GM21723 (cell line): ENCODE measurements at regions not wholly inside any gene's neighbourhood (a gene's known extent, or its start where the extent isn't known, plus 50 kb on each side); places are given as distances from the start of the nearest gene placed in this dataset.

Experiments
- ATAC-seq: cut with Tn5 transposase; IDR thresholded peaks from one replicate; pipeline ENCODE4 v1.9.1; 2021; ENCODE audit warnings: mild to moderate bottlenecking, moderate library complexity; ENCODE audit not compliant: unreplicated experiment

- no peak for ATAC-seq
Observed at GRCh38 chr22:49721211-49721763, 106.4 kb downstream of the BRD1 start.

GRCh38 chr22:49720279-49720959 is 107.3 kb downstream of the BRD1 start:
- ATAC-seq = no peak

GRCh38 chr22:49719046-49719445 is 108.6 kb downstream of the BRD1 start:
- ATAC-seq = no peak

GRCh38 chr22:49718396-49718795 is 109.3 kb downstream of the BRD1 start:
- no peak for ATAC-seq

GRCh38 chr22:49717322-49717919 is 110.3 kb downstream of the BRD1 start:
- no peak for ATAC-seq

- ATAC-seq = no peak
Observed at GRCh38 chr22:49716441-49716840, 111.2 kb downstream of the BRD1 start.

- no peak for ATAC-seq
Observed at GRCh38 chr22:49715450-49715849, 112.2 kb downstream of the BRD1 start.

GRCh38 chr22:49713003-49713402 is 114.7 kb downstream of the BRD1 start:
- ATAC-seq = no peak

- ATAC-seq = no peak
Observed at GRCh38 chr22:49712195-49712791, 115.4 kb downstream of the BRD1 start.

- no peak for ATAC-seq
Observed at GRCh38 chr22:49710746-49711145, 116.9 kb downstream of the BRD1 start.

GRCh38 chr22:49709464-49709863 is 118.2 kb downstream of the BRD1 start:
- no peak for ATAC-seq

- ATAC-seq = no peak
Observed at GRCh38 chr22:49705972-49706352, 121.7 kb downstream of the BRD1 start.

- ATAC-seq = no peak
Observed at GRCh38 chr22:49705216-49705971, 122.3 kb downstream of the BRD1 start.

GRCh38 chr22:49704345-49705215 is 123.1 kb downstream of the BRD1 start:
- ATAC-seq = no peak

GRCh38 chr22:49703990-49704344 is 123.7 kb downstream of the BRD1 start:
- ATAC-seq = no peak

GRCh38 chr22:49703505-49703904 is 124.2 kb downstream of the BRD1 start:
- no peak for ATAC-seq

- ATAC-seq = no peak
Observed at GRCh38 chr22:49702068-49702397, 125.6 kb downstream of the BRD1 start.

- no peak for ATAC-seq
Observed at GRCh38 chr22:49701380-49702067, 126.1 kb downstream of the BRD1 start.

GRCh38 chr22:49699928-49700498 is 127.7 kb downstream of the BRD1 start:
- no peak for ATAC-seq

GRCh38 chr22:49699476-49699875 is 128.2 kb downstream of the BRD1 start:
- ATAC-seq = no peak
